Mesendoderm (in vitro differentiated cells): ENCODE measurements at regions not wholly inside any gene's neighbourhood (a gene's known extent, or its start where the extent isn't known, plus 50 kb on each side); places are given as distances from the start of the nearest gene placed in this dataset.
"Not testable (repeated sequence)": the region's sequence is repeated elsewhere in the genome, so short reads cannot be mapped to it uniquely, and the experiment has no call there.

Experiments used
- DNase-seq: peaks from one replicate; pipeline ENCODE4 v3.0.0; 2013
- H2AK5ac ChIP-seq: 2 replicates; pipeline ENCODE4 v1.6.1; 2013; ENCODE audit warnings: low read length, inconsistent platforms
- H2BK120ac ChIP-seq: 2 replicates; pipeline ENCODE4 v1.6.1; 2013; ENCODE audit warnings: low read depth, mild to moderate bottlenecking, low read length, moderate library complexity, mixed read lengths
- H2BK15ac ChIP-seq: replicated peaks from 2 replicates; pipeline ENCODE4 v1.6.1; 2013; ENCODE audit warnings: low read depth, mild to moderate bottlenecking, moderate library complexity
- H2BK5ac ChIP-seq: 2 replicates; pipeline ENCODE4 v1.6.1; 2013; ENCODE audit warnings: low read length, inconsistent platforms
- H3K18ac ChIP-seq: 2 replicates; pipeline ENCODE4 v1.6.1; 2013; ENCODE audit warnings: mild to moderate bottlenecking, low read length, mixed read lengths
- H3K23ac ChIP-seq: one replicate; pipeline ENCODE4 v1.6.1; 2013; ENCODE audit warnings: low read length
- H3K27ac ChIP-seq: 2 replicates; pipeline ENCODE4 v1.5.1; 2013; ENCODE audit warnings: low read depth, mild to moderate bottlenecking, inconsistent platforms, low read length, moderate library complexity
- H3K27me3 ChIP-seq: 2 replicates; pipeline ENCODE4 v1.6.1; 2013; ENCODE audit warnings: low read length, control low read depth, mild to moderate bottlenecking, inconsistent platforms; ENCODE audit not compliant: insufficient read depth, poor library complexity
- H3K36me3 ChIP-seq: 2 replicates; pipeline ENCODE4 v1.6.1; 2013; ENCODE audit warnings: low read length, inconsistent platforms; ENCODE audit not compliant: control insufficient read depth, insufficient read depth
- H3K4ac ChIP-seq: one replicate; pipeline ENCODE4 v1.6.1; 2013; ENCODE audit warnings: low read depth, mild to moderate bottlenecking, low read length, moderate library complexity
- H3K4me1 ChIP-seq: 2 replicates; pipeline ENCODE4 v1.6.1; 2013; ENCODE audit warnings: low read depth, low read length, inconsistent platforms; ENCODE audit not compliant: control insufficient read depth
- H3K4me2 ChIP-seq: 2 replicates; pipeline ENCODE4 v1.6.1; 2013; ENCODE audit warnings: low read length
- H3K4me3 ChIP-seq: 2 replicates; pipeline ENCODE4 v1.5.1; 2013; ENCODE audit warnings: mild to moderate bottlenecking, low read length
- H3K56ac ChIP-seq: one replicate; pipeline ENCODE4 v1.6.1; 2013; ENCODE audit warnings: low read length
- H3K79me1 ChIP-seq: 2 replicates; pipeline ENCODE4 v1.6.1; 2013; ENCODE audit warnings: low read length, inconsistent platforms
- H3K79me2 ChIP-seq: 2 replicates; pipeline ENCODE4 v1.6.1; 2013; ENCODE audit warnings: mild to moderate bottlenecking, low read length; ENCODE audit not compliant: control insufficient read depth, insufficient read depth
- H3K9ac ChIP-seq: 2 replicates; pipeline ENCODE4 v1.6.1; 2013; ENCODE audit warnings: low read length, inconsistent platforms
- H4K5ac ChIP-seq: one replicate; pipeline ENCODE4 v1.6.1; 2013; ENCODE audit warnings: low read length
- H4K8ac ChIP-seq: one replicate; pipeline ENCODE4 v1.6.1; 2013; ENCODE audit warnings: low read depth, mild to moderate bottlenecking, control low read depth, low read length, moderate library complexity
- WGBS: extraction: QIAGEN DNeasy Blood & Tissue Kit; methylation state at CpG from one replicate; pipeline ENCODE4 v1.1.7; 2013; ENCODE audit warnings: low lambda C conversion rate, missing lambda C conversion rate; ENCODE audit not compliant: insufficient coverage; ENCODE audit errors: extremely low coverage; 5-methylcytosine and 5-hydroxymethylcytosine counted together

DNA sequence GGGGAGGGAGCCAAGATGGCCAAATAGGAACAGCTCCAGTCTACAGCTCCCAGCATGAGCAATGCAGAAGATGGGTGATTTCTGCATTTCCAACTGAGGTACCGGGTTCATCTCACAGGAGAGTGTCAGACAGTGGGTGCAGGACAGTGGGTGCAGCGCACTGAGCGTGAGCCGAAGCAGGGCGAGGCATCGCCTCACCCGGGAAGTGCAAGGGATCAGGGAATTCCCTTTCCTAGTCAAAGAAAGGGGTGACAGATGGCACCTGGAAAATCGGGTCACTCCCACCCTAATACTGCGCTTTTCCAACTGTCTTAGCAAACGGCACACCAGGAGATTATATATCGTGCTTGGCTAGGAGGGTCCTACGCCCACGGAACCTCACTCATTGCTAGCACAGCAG, 75.0 kb upstream of the RMP24 start:
- not testable (repeated sequence) for H3K4me1 ChIP-seq, DNase-seq, H3K27me3 ChIP-seq, H3K79me1 ChIP-seq, H3K27ac ChIP-seq, H3K4ac ChIP-seq, H4K5ac ChIP-seq, H3K79me2 ChIP-seq, H3K36me3 ChIP-seq, H2BK5ac ChIP-seq, H3K9ac ChIP-seq, H3K18ac ChIP-seq, H3K23ac ChIP-seq, H3K56ac ChIP-seq, H2BK15ac ChIP-seq, H4K8ac ChIP-seq, H3K4me3 ChIP-seq, H2BK120ac ChIP-seq, H3K4me2 ChIP-seq, H2AK5ac ChIP-seq
- no CpG with 5 or more reads among the region's 13 CpGs for WGBS

DNA sequence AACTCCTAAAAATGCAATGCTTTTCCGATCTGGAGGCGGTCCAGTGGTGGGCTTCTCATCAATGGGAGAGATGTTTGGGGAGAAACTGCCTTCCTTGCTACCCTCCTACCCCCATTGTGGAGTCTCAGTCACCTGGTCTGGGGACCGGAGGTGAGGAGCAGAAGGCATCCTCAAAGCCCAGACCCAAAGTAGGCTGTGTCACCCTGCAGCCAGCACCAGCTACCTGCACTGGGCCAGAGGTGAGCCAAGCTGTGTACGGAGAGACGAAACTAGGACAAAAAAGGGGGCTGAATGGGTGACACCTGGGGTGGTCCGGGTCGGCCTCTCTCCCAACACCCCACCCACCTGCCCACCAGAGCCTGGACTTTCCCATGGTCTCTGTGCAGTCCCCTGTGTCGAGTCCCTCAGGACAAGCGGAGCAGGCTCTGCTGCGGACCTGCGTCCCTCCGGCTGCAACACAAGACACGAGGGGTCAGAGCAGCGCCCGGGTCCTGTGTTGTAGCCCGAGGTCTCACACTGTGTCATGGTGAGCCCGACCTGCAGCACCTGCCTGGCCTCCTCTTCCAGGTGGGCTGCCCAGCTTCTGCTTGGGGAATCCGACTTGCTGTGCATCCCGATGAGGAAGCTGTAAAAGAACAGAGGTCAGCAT, 68.0 kb upstream of the RMP24 start:
- Histone ChIP-seq H3K4me1 (no peaks in the 10 kb centered on the region), H3K27ac (no peak overlapping the region), H3K9ac (no peak overlapping the region), H2BK15ac (no peak overlapping the region), H3K18ac (no peak overlapping the region), H3K79me2 (no peaks in the 10 kb centered on the region), H3K4me3 (no peak overlapping the region), H4K8ac (no peak overlapping the region), H4K5ac (no peak overlapping the region), H3K79me1 (no peaks in the 10 kb centered on the region), H2AK5ac (no peak overlapping the region), H2BK5ac (no peak overlapping the region), H3K36me3 (no peaks in the 10 kb centered on the region), H3K27me3 (no peaks in the 10 kb centered on the region), H3K23ac (no peak overlapping the region), H3K56ac (no peak overlapping the region), H3K4ac (no peak overlapping the region), H3K4me2 (no peak overlapping the region), H2BK120ac (no peak overlapping the region)
- no peak for DNase-seq
- no CpG with 5 or more reads among the region's 19 CpGs for WGBS

GRCh38 chr18:35905436-35905835, 67.0 kb upstream of the RMP24 start:
- Histone ChIP-seq H3K56ac (no peak overlapping the region), H3K4me1 (no peaks in the 10 kb centered on the region), H3K4ac (no peak overlapping the region), H2BK120ac (no peak overlapping the region), H3K36me3 (no peaks in the 10 kb centered on the region), H3K27ac (no peak overlapping the region), H3K9ac (no peak overlapping the region), H2BK5ac (no peak overlapping the region), H3K4me2 (no peak overlapping the region), H4K8ac (no peak overlapping the region), H3K18ac (no peak overlapping the region), H4K5ac (no peak overlapping the region), H3K27me3 (no peaks in the 10 kb centered on the region), H3K4me3 (no peak overlapping the region), H3K79me1 (no peaks in the 10 kb centered on the region), H2BK15ac (no peak overlapping the region), H3K23ac (no peak overlapping the region), H2AK5ac (no peak overlapping the region), H3K79me2 (no peaks in the 10 kb centered on the region)
- no CpG with 5 or more reads among the region's 10 CpGs for WGBS
- DNase-seq, result no peak

GRCh38 chr18:35906291-35906690, 66.2 kb upstream of the RMP24 start:
- H3K4me2 ChIP-seq, H3K79me1 ChIP-seq, H3K79me2 ChIP-seq, H4K5ac ChIP-seq, H2BK5ac ChIP-seq, H2AK5ac ChIP-seq, H2BK120ac ChIP-seq, H3K4me1 ChIP-seq, H3K56ac ChIP-seq, DNase-seq, H3K23ac ChIP-seq, H3K4ac ChIP-seq, H3K4me3 ChIP-seq, H3K18ac ChIP-seq, H2BK15ac ChIP-seq, H4K8ac ChIP-seq, H3K27me3 ChIP-seq, H3K9ac ChIP-seq, H3K27ac ChIP-seq, H3K36me3 ChIP-seq: not testable (repeated sequence)
- WGBS, result no CpG with 5 or more reads among the region's 3 CpGs

- H2BK15ac ChIP-seq, result no peak overlapping the region
- no peak for DNase-seq
These were observed 62.2 kb upstream of the RMP24 start for GRCh38 chr18:35910327-35910726.

DNA sequence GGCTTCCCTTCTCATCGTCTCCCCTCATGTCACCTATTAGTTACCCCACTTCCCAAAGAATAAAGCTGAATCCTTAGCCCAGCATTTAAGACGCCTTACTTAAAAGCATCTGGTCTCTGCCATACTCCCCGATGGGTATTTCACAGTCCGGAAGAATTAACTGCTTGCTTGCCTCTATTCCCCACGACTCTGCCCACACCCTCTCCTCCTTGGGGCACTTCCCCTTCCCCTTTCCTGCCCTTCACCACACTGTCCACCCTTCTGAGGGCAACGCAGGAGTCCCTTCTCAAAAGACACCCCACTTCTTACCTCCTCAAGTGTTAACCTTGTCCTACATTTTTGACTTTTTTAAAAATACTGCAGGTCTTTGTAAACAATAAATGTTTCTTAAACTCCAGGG, 60.1 kb upstream of the RMP24 start:
- H3K4me2 ChIP-seq, result no peak overlapping the region
- H3K18ac ChIP-seq, result no peak overlapping the region
- no peak overlapping the region for H2BK5ac ChIP-seq
- WGBS, result no CpG with 5 or more reads among the region's 6 CpGs
- H3K27me3 ChIP-seq, result no peaks in the 10 kb centered on the region
- no peak overlapping the region for H3K4ac ChIP-seq
- DNase-seq, result no peak
- peak overlapping the region; percentile 37 for H3K56ac ChIP-seq
- no peak overlapping the region for H2AK5ac ChIP-seq
- no peaks in the 10 kb centered on the region for H3K79me2 ChIP-seq
- H2BK120ac ChIP-seq, result no peak overlapping the region
- H3K36me3 ChIP-seq, result no peaks in the 10 kb centered on the region
- H2BK15ac ChIP-seq, result no peak overlapping the region
- H3K27ac ChIP-seq, result no peak overlapping the region
- no peaks in the 10 kb centered on the region for H3K79me1 ChIP-seq
- H4K8ac ChIP-seq, result no peak overlapping the region
- no peak overlapping the region for H3K9ac ChIP-seq
- no peak overlapping the region for H3K23ac ChIP-seq
- H4K5ac ChIP-seq, result no peak overlapping the region
- no peak overlapping the region for H3K4me3 ChIP-seq
- no peaks in the 10 kb centered on the region for H3K4me1 ChIP-seq

More at GRCh38 chr18:35910327-35910726, 62.2 kb upstream of the RMP24 start:
- Histone ChIP-seq H3K4ac (no peak overlapping the region), H3K4me2 (no peak overlapping the region), H3K27me3 (no peaks in the 10 kb centered on the region), H3K79me1 (no peaks in the 10 kb centered on the region), H3K27ac (no peak overlapping the region), H3K9ac (no peak overlapping the region), H4K5ac (no peak overlapping the region), H2BK120ac (no peak overlapping the region), H4K8ac (no peak overlapping the region), H3K4me3 (no peak overlapping the region), H2AK5ac (no peak overlapping the region), H3K4me1 (no peaks in the 10 kb centered on the region), H3K23ac (no peak overlapping the region), H3K18ac (no peak overlapping the region), H2BK5ac (no peak overlapping the region), H3K56ac (no peak overlapping the region), H3K79me2 (no peaks in the 10 kb centered on the region), H3K36me3 (no peaks in the 10 kb centered on the region)
